Brain microvascular endothelial cell (primary cell): ENCODE measurements at regions not wholly inside any gene's neighbourhood (a gene's known extent, or its start where the extent isn't known, plus 50 kb on each side); places are given as distances from the start of the nearest gene placed in this dataset.

Experiments
- DNase-seq: peaks from one replicate; pipeline ENCODE4 v3.0.0-alpha.2; 2020
- H3K27ac ChIP-seq: fragments of 250-450 bp; sonication (Bioruptor Pico); 2 replicates; pipeline ENCODE4 v1.5.1; 2020; ENCODE audit warnings: mild to moderate bottlenecking, moderate library complexity
- H3K27me3 ChIP-seq: fragments of 250-450 bp; sonication (Bioruptor Pico); replicated peaks from 2 replicates; pipeline ENCODE4 v1.5.1; 2020; ENCODE audit warnings: mild to moderate bottlenecking
- H3K36me3 ChIP-seq: fragments of 250-450 bp; sonication (Bioruptor Pico); replicated peaks from 2 replicates; pipeline ENCODE4 v1.5.1; 2020; ENCODE audit warnings: mild to moderate bottlenecking
- H3K4me3 ChIP-seq: 2 replicates; pipeline ENCODE4 v1.5.1; 2011; ENCODE audit warnings: low read depth, mild to moderate bottlenecking, control low read depth, low read length, moderate library complexity
- in situ Hi-C: cut with HindIII; loops from 2 replicates; pipeline ENCODE4 v1.10.0; 2017; ENCODE audit warnings: low sequenced_read_pairs, low pct_ligation_motif_present
- TF ChIP-seq, protein P1 (sequence below): IDR thresholded peaks from 2 replicates; pipeline ENCODE4 v1.5.1; 2011; ENCODE audit warnings: low read depth, mild to moderate bottlenecking, moderate library complexity, low read length, control low read depth, inconsistent platforms; ENCODE audit errors: missing control alignments

DNA sequence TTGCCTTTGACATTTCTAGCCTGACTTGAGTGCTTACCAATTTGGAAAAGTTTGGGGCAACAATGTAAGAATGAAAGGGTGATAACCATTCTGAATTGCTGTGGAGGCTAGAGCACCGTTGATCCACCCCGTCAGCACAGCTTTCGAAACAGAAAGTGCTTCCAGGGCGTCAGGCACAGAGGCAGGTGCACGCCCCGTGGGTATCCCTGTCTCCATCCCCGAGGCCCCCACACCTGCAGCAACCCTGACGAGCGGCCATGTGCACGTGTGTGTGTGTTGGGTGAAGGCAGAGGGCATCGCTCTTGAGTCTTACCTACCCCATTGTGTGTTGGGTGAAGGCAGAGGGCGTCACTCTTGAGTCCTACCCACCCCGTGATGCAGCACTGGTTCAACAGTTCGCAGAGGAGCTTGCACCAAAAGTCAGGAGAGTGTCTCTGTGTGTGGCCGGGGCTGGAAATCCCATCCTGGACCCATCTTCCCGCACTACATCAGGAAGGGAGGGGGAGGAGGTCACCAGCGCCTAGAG, 404.5 kb downstream of the BRD1 start:
- Histone ChIP-seq H3K27me3 (no peaks in the 10 kb centered on the region), H3K27ac (no peak overlapping the region), H3K4me3 (no peak overlapping the region), H3K36me3 (no peaks in the 10 kb centered on the region)
- no peak for DNase-seq
- in situ Hi-C loops = no loop called here
- TF ChIP-seq, protein P1, sequence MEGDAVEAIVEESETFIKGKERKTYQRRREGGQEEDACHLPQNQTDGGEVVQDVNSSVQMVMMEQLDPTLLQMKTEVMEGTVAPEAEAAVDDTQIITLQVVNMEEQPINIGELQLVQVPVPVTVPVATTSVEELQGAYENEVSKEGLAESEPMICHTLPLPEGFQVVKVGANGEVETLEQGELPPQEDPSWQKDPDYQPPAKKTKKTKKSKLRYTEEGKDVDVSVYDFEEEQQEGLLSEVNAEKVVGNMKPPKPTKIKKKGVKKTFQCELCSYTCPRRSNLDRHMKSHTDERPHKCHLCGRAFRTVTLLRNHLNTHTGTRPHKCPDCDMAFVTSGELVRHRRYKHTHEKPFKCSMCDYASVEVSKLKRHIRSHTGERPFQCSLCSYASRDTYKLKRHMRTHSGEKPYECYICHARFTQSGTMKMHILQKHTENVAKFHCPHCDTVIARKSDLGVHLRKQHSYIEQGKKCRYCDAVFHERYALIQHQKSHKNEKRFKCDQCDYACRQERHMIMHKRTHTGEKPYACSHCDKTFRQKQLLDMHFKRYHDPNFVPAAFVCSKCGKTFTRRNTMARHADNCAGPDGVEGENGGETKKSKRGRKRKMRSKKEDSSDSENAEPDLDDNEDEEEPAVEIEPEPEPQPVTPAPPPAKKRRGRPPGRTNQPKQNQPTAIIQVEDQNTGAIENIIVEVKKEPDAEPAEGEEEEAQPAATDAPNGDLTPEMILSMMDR = no peak

DNA sequence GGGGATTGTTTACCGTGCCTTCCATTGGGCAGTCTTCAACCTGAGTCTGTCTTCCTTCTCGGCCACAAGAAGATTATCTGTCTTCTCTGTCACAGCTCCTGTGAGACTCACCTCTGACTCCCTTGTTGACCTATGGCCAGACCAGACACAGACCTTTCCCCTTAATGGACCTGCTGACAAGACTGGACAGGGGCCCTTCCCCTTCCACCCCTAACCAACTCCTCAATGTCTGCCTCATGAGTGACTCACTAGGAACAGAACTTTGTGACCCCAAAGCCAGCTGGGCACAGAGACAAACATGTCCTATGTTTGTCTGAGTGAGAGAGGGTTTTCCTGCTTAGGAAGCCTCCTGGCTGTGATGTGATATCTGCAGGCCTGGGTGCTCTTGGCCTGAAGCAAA, 405.0 kb downstream of the BRD1 start:
- Histone ChIP-seq H3K4me3 (no peak overlapping the region), H3K36me3 (no peaks in the 10 kb centered on the region), H3K27ac (no peak overlapping the region), H3K27me3 (no peaks in the 10 kb centered on the region)
- in situ Hi-C loops = no loop called here
- TF ChIP-seq, protein P1 = no peak
- no peak for DNase-seq

DNA sequence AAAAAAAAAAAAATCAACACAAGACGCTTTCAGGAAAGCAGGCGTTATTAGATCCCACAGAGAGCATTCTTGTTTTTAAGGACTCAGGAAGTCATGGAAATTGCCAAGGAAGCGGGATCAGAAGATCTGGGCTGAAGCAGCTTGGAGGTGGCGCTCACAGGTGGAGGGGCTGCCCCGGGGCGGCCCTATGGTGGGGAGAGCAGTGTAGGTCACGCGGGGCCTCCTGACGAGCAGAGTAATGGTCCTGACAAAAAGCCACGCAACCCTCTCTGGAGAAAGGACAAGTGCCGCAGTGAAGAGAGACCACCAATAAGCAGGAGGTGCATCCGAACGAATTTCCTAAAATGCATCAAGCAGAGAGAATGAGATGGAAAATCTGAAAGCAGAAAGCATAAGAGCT, 407.0 kb downstream of the BRD1 start:
- no peaks in the 10 kb centered on the region for H3K27me3 ChIP-seq
- TF ChIP-seq, protein P1 = no peak
- in situ Hi-C loops = no loop called here
- H3K4me3 ChIP-seq = no peak overlapping the region
- H3K27ac ChIP-seq = no peak overlapping the region
- no peaks in the 10 kb centered on the region for H3K36me3 ChIP-seq
- no peak for DNase-seq

- Histone ChIP-seq H3K27me3 (no peaks in the 10 kb centered on the region), H3K27ac (no peak overlapping the region), H3K4me3 (no peak overlapping the region), H3K36me3 (no peaks in the 10 kb centered on the region)
- in situ Hi-C loops = no loop called here
- no peak for DNase-seq
- TF ChIP-seq, protein P1 = no peak
Measured at GRCh38 chr22:49419661-49420060, 408.0 kb downstream of the BRD1 start.

DNA sequence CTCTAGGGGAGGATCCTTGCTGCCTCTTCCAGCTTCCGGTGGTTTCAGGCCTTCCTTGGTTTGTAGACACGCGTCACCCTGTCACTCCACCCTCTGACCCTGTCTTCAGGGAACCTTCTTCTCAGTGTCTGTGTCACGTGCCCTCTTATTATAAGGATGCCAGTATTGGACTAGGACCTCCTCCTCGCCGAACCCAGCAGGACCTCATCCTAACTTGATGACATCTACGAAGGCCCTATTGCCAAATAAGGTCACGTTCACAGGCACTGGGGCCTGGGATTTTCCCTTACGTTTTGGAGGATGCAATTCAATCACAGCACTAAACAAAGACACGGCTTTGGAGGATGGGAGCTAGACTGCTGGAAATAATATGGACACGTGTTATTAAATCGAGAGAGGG, 408.7 kb downstream of the BRD1 start:
- in situ Hi-C loops = no loop called here
- TF ChIP-seq, protein P1 = no peak
- no peaks in the 10 kb centered on the region for H3K36me3 ChIP-seq
- no peaks in the 10 kb centered on the region for H3K27me3 ChIP-seq
- no peak overlapping the region for H3K27ac ChIP-seq
- H3K4me3 ChIP-seq = no peak overlapping the region
- DNase-seq = no peak

DNA sequence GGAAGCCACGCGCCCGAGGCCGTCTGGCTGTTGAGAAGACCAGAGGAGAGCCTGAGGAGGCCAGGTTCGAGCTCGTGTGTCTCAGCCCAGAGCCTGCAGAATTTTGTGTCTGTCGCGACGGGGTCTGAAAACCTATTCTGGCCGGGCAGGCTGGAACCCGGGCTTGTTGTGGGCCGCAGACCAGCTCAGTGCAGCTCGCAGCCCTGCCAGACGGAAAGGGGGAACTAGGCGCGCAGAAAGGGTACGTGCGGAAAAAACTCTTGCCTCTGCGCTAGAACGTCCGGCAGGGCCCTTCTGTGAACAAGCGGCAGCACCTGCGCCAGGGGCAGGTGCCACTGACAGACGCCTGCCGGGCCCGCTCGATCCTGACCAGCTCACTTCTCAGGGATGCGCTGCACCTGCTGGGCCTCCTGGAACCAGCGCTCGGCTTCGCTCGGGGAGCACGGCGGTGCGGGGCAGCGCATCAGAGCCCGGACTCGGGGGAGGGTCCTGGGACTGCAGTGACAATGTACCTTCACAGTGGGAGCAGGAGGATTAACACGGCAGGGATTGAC, 409.3 kb downstream of the BRD1 start:
- no peak overlapping the region for H3K27ac ChIP-seq
- TF ChIP-seq, protein P1 = no peak
- H3K27me3 ChIP-seq = no peaks in the 10 kb centered on the region
- no peaks in the 10 kb centered on the region for H3K36me3 ChIP-seq
- in situ Hi-C loops = no loop called here
- no peak for DNase-seq
- H3K4me3 ChIP-seq = no peak overlapping the region
